DMS 273 (cell line): ENCODE measurements at regions not wholly inside any gene's neighbourhood (a gene's known extent, or its start where the extent isn't known, plus 50 kb on each side); places are given as distances from the start of the nearest gene placed in this dataset.

Source experiments
- DNase-seq: peaks from one replicate; lab custom pipeline; 2025; ENCODE audit not compliant: unreplicated experiment; lab: John Stamatoyannopoulos, UW

GRCh38 chr4:53654300-53654758, 63.0 kb upstream of the LNX1 start:
- DNase-seq: no peak

DNA sequence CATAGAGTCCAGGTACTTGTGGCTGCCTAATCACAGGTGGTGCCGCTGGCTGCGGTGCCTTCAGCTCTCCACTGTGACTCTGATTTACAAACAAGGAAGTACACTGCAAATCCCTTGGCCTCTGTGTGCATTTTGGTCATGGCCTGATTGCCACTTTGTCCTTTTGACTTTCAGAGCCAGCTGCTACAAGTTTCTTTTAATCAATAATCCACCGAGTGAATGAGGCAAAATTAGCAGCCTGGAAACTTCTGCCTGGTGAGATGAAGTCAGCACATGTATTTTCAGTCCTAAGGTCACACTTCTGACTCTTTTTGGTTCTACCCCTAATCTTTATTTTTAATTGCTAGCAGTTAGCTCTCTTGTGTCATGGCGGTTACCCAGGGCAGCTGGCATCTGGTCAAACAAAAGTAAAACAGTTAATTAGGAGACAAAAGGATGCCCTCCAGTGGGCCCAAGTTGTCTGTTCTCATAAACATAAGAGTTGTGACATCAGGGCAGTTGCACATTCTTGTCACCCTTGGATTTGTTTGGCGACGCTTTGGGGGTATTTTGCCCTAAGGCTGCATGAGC, 62.3 kb upstream of the LNX1 start:
- peak; percentile 45 for DNase-seq

- DNase-seq: no peak
Measured at GRCh38 chr4:53651156-53651735, 60.0 kb upstream of the LNX1 start.

DNA sequence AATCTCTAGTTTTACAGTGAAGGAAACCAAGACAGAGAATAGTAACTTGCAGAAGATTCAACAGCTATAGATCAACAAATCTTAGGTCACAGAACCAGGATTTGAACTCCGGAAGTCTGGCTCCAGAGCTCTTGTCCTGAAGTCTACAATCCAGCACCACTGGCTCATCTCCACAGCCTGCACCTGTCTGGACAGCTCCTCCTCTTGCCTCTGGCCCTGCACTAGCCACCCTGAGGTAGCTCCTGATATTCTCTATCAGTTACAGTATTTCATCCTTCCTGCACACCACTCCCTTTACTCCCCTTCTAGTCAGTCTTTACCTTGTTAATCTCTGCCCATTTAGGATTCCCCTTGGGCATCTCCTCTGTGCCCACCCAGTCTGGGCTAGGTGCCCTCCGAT, 58.1 kb upstream of the LNX1 start:
- no peak for DNase-seq

DNA sequence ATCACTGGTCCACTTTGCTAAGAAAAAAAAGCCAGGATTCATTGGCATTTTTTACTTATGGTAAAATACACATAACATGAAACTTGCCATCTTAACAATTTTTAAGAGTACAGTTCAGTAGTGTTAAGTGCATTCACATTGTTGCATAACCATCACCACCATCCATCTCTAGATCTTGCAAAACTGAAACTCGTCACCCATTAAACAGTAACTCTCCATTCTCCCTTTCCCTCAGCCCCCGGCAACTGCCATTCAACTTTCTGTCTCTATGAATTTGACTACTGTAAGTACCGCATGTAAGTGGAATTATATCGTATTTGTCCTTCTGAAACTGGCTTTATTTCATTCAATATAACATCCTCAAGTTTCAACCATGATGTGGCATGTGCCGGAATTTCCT, 56.3 kb upstream of the LNX1 start:
- no peak for DNase-seq

- DNase-seq: no peak
Measured at GRCh38 chr4:53646795-53647194, 55.5 kb upstream of the LNX1 start.

DNA sequence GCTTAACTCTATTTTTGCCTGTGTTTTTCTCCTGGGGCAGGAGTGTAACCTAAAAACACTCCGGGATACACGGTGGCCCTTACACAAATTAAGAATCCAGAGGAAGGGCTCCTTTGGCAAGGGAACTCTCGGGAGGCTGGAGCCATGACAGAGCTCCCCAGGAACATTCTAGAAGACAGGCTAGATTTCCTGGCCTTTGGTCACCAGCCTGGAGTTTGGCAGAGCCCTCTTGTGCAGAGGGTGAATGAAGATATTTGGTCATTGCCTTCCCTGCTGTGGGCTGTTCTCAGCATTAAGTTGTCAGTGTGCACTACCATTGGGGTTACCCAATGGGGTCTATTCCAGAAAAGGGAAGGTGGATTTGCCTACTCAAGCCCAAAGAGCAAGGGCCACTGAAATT, 53.8 kb upstream of the LNX1 start:
- no peak for DNase-seq

GRCh38 chr4:53644607-53645006, 53.3 kb upstream of the LNX1 start:
- peak; percentile 89 for DNase-seq
